NCI-H2227 (cell line): ENCODE measurements at regions not wholly inside any gene's neighbourhood (a gene's known extent, or its start where the extent isn't known, plus 50 kb on each side); places are given as distances from the start of the nearest gene placed in this dataset.
A peak's percentile ranks its signal among the peaks of the same experiment; 100 is the strongest.

ENCODE experiments used
- DNase-seq: peaks from one replicate; lab custom pipeline; 2025; ENCODE audit not compliant: unreplicated experiment; lab: John Stamatoyannopoulos, UW

DNA sequence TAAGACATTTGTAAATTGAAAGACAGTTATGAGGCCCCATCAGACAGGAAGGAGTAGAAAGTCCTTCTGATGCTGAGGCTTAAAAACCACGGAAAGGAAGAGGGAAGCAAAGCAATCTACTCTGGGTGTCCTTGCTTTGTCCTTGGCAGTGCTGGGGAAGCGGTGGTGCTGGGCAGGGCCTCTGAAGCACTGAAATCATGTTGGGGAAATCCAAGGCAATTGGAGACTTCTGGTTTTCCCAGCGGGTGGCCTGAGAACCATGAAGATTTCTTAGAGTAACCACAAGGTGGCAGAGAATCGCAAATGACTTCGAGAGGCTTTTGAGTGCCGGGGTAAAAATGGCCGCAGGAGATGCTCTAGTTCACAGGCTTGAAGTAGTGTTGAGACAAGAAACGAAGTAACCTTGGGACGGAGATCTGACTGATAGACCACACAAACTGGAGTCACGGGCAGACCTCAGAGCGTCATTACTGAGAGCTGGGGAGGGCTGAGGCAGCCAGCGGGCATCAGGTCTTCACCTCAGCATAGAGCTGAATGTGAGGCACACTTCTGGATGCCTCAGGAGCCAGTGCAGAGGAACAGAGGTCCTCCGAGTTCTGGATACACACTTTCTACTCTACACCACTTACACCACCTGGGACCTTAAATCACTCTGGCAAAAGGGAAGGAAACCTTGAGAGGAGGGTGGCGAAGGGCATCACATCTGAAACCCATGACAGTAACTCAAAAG, 130.7 kb upstream of the GPRIN3 start:
- DNase-seq: peak; percentile 28

DNA sequence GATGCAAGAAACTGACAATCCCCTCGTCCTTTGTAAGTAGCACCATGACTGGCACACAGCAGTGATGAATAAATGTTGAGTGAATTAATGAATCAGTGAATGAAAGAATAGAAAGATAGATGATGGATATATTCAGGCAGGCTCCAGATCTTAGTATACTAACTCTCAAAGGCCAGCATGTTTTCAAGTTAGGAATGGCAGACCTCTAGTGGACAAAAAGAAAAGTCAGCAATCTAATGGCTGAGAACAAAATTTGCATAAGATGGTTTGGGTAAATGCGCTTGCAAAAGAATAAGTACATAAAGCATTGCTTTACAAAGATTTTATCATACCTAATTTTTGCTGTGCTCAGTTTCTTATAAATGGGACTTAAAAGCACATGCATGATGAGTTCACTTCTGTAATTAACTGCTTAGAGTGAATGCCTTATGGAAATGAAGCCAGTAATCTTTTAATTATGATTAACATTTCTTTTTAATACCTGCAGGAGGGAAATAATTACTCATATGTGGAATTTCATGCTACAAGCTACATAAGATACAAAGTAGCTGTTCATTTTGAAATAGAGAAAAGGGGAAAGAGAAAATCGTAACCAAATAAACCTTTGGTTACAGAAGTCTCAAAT, 126.9 kb upstream of the GPRIN3 start:
- peak; percentile 33 for DNase-seq

DNA sequence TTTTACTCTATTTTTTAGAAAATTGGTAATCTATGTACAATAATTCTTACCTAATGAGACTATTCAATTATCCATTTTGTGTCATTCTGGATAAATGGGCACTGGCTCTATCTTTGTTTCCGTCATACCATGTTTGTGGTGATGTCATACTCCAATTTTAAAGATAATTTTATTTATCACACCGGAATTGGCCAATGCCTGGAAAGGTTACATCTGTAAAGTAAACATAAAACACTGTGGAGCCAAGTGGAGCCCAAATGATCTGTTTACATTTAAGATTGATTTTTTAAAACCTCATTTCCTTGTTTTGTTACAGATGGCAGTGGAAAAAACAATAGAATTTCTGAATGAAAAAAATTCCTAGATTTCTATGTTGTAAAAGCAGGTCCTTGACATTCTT, 120.2 kb upstream of the GPRIN3 start:
- DNase-seq: no peak

DNA sequence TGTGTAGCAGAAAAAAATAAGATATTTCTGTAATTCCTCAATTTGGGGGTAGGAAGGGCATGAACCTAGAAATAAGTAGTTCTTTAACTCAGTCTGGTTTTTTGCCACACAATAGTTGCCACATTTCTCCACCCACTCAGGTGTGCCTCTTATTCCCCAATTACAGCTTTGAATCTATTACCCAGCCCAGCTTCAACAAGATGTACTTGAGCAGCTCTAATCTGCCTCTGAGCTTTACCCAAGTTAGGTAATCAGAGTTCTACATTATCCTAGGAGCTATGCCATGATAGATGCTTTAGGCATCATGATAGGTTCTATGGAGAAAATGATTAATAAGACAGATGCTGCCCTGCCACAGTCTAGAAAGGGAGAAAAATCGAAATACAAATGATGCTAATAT, 117.4 kb upstream of the GPRIN3 start:
- DNase-seq: no peak

DNA sequence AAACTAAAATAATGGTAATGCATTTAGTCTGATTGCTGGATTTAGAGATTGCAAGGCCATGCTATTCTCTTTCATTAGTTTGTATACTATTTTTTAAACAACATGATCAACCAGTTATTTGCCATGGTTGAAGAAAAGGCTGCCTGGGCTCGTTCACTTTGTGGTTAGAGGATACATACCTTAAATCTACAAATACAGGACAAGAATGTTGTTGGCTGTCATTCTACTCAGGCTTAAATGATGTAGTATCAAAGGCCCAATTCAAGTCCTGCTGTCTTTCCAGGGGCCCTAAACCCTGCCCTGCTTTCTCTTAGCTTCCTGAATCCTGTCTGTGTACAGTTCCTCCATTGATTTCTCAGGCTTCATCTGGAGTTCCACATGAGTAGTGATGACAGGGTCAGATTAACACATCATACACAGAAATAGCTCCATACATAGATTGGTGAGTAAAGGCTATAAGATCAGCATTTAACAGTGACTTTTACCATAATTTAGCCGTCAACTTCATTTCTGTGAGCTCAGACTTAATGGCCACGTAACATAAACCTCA, 114.9 kb upstream of the GPRIN3 start:
- no peak for DNase-seq

DNA sequence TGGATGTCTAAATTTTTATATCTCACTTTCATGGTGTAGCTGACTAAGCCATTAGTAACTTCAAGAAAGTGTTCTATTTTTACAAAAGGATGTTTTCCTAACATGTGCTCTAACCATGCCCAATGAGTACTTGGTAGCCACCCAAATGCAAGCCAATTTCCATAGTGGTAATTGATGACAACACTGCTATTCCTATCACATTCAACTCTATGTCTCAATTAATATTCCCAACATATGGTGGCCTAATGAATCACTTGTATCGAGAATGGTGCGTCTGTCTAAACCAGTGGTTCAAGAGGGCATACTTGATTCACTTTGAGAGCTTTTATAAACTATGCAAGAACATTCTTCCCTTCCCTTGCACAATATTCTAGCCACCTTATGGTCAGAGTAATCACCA, 112.9 kb upstream of the GPRIN3 start:
- DNase-seq: no peak

DNA sequence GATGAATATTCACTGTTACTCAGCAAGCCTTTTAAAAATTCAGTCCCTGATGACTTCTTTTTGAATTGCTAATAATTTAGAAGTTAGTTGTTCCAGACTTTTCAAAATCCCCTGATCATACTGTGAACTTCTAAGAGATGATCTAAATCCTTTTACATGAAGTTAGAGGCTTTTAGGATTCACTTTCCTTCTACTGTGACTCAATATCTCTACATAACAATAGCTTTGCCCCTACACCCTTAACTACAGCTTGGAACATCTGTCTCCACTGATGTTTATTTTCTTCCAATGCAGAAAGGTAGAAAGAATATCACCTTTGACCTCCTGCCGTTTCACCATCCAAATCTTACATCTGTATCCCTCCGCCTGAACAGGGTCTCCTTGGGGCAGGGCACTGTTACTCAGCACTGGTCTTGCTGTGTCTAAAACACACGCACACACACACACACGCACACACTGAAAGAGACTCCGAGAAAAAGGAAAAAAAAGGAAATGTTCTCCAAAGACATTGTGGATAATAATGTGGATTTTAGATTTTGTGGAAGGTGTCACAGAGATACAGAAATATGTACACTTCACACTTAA, 111.6 kb upstream of the GPRIN3 start:
- DNase-seq: no peak

DNA sequence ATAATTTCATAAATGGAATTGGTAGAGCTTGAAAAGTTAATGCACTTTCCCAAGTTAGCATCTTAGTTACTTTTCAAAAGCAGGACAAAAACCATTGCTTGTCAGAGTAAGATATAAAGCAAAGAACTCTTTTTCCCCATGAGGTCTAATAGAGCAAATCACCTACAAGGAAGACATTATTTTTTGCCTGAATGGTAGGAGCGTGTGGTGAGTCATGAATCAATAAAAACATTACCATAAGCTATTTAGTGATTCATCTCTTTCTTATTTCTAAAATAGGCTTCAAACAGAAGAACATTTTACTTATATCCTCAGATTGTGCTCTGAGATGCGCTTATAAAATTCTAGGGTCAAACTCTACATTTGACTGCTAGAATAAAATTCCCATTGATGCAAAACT, 109.4 kb upstream of the GPRIN3 start:
- DNase-seq: no peak

DNA sequence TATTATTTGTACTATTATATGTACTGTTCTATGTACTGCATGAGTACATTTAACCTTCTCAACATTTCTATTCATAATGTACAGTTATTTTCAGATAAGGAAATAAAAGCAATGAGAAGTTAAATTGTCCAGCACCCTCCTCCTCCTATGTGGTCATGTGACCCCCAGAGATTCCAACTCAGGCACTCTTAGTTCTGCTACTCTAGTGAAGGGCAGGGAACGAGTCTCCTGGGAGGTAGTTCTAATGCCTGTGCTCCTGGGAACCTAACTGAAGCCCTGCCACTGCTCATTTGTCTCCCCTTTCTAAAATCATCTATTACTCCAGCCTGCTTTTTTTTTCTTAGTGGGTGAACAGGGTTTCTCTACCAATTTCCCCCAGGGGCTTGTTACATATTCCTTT, 105.9 kb upstream of the GPRIN3 start:
- DNase-seq: no peak

DNA sequence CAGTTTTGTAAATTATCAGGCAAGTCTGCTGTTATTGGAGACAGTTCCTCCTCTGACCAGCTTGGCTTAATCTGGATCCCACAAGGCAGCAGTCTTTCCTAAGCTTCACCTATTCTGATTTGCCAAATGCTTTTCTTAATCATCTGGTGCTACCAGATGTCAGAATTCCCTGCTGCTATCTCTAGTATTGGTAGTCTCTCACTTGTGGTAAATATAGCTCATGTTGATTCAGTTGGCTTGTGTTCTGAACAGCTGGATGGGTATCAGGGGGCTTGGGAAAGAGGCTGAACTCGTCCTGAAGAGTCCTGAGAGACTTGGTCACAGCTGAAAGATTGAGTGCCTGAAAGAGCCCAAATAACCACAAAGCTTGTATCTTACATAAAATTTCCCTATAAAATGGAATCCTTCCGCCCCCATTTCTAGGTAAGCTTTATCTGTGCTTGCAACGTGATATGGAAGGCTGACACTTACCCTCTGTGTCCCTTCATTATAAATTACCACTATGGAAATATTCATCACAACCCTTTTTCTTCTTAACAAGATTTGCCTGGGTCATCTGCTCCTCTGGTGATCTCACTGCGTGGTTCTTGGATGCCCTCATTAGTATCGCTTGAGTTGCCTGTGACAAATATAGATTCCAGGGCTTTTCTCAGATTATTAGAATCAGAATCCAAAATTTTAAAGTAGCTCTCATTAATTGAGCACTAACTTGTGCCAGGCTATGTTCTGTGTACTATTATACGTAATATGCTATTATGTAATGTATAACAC, 104.1 kb upstream of the GPRIN3 start:
- DNase-seq: no peak

DNA sequence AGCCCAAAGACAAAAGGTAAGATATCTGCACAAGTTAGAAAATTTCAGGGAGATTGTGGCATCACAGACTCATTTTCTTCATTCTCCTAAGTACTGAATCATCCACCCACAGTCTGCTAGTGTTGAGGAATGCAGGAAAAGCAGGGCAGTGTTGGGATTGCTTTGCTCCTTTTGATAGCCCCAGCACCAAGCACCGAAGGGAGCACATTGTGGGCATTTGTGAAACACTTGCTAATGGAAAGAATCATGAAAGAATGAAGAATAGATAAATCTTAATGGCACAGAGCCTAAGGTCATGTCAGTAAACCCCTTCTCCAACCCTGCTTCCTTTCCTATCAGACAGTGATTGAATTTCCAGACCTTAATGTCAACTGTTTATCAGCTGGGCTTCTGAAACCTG, 103.1 kb upstream of the GPRIN3 start:
- DNase-seq: no peak

DNA sequence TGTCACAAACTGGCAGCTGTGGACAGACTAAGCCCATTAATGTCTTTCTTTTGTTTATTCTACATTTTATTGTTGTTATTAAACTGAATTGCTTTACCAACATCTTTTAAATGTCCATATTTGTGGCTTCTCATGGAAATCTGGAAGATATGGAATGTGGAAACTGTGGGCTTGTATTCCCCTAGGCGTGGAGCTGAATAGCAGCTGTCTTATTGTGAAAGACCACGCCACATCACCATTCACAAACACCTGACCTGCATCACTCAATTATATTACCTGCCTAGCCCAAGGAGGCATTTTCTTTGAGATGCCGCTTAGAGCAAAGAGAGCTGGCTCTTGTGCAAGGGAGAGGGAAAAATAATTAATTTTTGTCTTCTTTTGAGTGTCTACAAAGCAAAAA, 96.9 kb upstream of the GPRIN3 start:
- no peak for DNase-seq

DNA sequence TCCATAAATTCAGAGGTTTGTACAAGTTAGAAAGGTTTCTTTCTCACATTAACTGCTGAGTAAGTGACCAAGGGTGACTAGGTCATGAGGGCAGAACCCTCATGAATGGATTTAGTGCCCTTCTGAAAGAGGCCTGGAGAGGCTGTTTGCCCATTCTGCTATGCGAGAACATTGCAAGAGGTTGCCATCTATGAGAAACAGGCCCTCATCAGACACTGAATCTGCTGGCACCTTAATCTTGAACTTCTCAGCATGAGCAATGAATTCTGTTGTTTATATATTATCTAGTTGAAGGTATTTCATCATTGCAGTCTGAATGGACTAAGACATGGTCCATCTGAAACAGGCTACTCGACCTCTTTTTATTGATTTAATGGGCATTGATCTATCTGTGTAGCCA, 96.2 kb upstream of the GPRIN3 start:
- no peak for DNase-seq

DNA sequence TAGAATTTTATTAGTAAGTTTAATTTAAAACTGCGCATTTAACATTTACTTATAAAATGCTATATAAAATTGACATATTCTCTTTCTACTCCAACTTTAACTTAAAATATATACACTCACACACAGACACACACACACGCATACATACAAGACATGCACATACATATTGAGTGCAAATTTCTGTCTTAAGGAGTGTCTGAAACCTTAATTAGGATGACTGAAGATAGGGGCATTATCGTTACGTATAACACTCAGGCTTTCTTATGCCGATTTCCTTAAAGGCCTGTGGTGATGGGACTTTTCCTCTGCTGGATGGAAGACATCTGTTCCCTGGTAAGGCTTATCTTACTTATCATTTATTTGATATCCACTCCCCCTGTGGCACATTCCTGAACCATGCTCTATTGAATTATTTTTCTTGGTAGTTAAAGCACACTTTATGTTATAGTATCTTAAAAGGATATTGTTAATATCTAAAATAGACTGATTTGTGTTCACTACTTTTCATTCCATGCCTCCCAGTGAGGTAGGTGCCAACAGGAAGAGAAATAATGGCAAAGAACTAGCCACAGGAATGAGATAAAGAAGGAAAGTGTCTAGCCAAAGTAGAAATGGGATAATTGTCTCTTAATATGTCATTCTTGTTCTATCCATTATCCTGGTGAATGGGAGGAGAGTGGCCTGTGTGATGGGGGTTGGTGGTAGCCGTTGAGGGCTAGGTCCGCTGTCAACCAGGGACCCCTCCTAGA, 92.9 kb upstream of the GPRIN3 start:
- DNase-seq: no peak

DNA sequence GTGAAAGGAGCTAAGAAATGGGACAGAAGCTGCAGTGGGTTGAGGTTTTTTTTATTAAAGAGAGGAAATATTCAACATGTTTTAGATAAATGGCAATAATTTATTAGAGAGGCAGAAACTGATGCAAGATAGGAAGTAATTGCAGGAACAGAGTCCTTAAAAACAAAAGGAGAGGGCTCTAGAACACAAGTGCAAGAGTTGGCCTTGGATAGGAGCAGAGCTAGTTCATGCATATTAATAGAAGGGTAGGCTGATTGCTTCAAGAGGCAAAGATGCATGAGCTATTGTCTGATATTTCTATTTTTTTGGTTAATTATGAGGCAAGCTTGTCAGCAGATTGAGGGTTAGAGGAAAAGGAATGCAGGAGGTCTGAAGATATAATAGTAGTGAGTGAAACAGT, 91.0 kb upstream of the GPRIN3 start:
- no peak for DNase-seq

DNA sequence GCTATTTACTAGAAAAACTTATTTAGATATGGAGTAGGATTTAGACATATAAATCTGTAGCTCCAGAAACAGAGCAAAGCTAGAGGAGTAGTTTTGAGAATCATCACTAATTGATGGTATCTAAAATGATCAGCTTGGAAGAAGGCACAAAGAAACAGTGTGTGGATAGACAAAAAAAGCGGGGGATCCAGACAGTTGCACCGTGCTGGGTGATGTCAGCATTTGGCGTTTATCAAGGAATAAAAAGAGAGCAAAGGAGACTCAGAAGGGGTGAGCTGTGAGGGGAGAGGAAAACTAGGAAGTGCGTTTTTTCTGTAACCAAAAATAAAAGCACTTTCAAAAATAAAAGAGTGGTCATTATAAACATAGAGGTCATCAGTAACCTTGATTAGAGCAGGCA, 90.5 kb upstream of the GPRIN3 start:
- no peak for DNase-seq

DNA sequence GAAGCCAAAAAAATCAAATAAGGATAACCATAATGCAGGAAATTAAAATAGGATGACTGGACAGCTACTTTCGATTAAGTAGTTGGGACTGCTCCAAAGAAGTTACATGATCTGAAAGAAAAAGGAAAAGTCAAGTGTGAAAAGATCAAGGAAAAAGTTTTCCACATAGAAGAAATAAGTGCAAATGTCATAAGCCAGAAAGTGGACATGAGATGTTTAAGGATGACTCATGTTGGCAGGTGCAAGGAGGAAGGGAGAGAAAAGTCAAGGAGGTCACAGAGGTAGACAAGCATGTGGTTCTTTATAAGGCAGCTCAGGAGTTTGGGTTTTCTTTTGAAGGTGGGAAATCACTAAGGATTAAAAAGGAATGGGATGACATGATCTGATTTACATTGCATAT, 89.8 kb upstream of the GPRIN3 start:
- DNase-seq: no peak

DNA sequence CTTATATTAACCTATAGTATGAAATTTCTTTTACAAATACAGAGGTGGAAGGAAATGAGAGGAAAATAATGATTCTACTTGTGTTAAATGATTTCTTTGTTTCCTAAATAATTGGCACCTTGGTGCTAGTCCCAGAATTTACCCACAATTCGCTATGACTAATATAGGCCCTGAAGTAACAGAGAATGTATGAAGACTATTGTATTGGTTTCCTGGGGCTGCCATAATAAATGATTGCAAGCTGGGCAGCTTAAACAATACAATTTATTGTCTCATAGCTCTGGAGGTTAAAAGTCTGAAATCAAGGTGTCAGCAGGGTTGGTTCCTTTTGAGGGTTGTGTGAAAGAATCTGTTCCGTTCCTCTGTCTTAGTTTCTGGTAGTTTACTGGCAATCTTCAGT, 74.8 kb upstream of the GPRIN3 start:
- no peak for DNase-seq

DNA sequence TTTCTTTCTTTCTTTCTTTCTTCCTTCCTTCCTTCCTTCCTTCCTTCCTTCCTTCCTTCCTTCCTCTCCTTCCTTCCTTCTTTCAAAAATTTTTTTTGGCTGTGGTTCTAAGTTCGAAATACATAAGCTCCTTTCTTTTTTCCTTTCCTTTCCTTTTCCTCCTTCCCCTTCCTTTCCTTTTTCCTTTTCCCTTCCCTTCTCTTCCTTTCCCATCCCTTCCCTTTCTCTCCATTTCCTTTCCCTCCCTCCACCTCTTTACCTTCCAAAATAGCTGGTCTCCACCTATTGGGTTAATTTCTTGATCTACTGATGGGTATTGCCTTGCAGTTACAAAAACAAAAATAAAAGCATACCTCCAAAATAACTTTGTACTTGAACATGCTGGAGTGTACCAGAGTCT, 73.4 kb upstream of the GPRIN3 start:
- DNase-seq: no peak

DNA sequence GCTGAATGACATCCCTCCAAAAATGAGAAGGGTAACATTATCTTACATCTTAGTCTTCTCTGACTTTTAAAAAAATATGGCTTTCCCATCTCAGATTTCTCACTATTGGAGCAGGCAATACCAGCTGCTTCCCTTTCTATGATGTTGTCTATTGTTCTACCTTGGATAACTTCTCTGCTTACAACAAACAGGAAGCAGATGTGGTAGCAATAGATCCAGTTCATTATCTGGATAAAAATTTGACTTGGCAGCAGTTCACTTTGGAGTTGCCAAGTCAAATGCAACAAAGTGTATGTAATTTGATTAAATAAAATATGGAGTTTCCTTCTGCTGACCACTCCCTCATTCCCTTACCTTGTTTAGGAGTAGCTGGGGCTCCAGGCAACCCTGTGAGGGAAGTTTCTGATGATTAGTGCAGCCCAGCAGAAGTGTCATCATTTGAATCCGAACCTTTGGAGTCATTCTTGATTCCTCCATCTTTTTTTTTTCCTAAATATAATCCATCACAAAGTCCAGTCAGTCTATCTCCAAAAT, 72.0 kb upstream of the GPRIN3 start:
- no peak for DNase-seq

DNA sequence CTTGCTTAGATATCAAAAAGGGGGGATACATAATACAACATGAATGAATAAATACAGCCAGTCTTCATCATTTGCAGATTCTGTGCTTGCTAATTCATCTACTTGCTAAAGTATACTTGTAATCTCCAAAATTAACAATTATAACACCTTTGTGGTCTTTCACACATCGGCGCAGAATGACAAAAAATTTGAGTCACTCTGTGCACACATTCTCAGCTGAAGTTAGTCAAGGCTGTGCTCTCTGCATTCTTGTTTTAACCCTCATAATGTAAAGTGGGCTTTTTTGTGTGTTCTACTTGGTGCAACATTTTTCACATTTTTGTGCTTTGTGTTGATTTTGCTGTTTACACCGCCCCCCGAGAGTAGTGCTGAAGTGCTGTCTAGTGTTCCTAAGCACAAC, 65.8 kb upstream of the GPRIN3 start:
- DNase-seq: no peak
